ENCODE measurements at regions not wholly inside any gene's neighbourhood (a gene's known extent, or its start where the extent isn't known, plus 50 kb on each side); places are given as distances from the start of the nearest gene placed in this dataset.

GRCh38 chr12:66740732-66741131 lies 61.9 kb upstream of the GRIP1 start:
- Histone ChIP-seq H3K9ac (ENCODE audit: control insufficient read depth, extremely low read depth, insufficient read depth, low read length) (no peak overlapping the region), H3K36me3 (ENCODE audit: control insufficient read depth in 2 of 2, extremely low read depth in 1 of 2, insufficient read depth in 2 of 2, low read length in 2 of 2) (no peaks in the 10 kb centered on the region), H3K9me3 (ENCODE audit: control insufficient read depth, low read depth, low read length) (no peaks in the 10 kb centered on the region), H3K4me3 (ENCODE audit: control insufficient read depth in 2 of 3, extremely low read depth in 1 of 3, insufficient read depth in 2 of 3, low read depth in 1 of 3, low read length in 3 of 3) (no peak overlapping the region), H3K9me1 (ENCODE audit: control insufficient read depth, extremely low read depth, insufficient read depth, low read length) (no peaks in the 10 kb centered on the region), H3K79me2 (ENCODE audit: control insufficient read depth, insufficient read depth, low read length) (no peaks in the 10 kb centered on the region), H3K27ac (ENCODE audit: control insufficient read depth, insufficient read depth, low read length) (no peak overlapping the region), H2AFZ (ENCODE audit: control insufficient read depth, low read length) (no peak overlapping the region), H3K27me3 (ENCODE audit: control insufficient read depth, extremely low read depth, insufficient read depth, low read length) (peaks cover 2% of the 10 kb centered on the region), H3K4me1 (ENCODE audit: control insufficient read depth, extremely low read depth, insufficient read depth, low read length) (no peaks in the 10 kb centered on the region), H4K20me1 (ENCODE audit: control insufficient read depth, extremely low read depth, insufficient read depth, low read length) (no peaks in the 10 kb centered on the region), H3K4me2 (ENCODE audit: control insufficient read depth, extremely low read depth, insufficient read depth, low read depth, low read length) (no peak overlapping the region)
- no peak for FAIRE-seq
- TF ChIP-seq CTCF (optimal IDR thresholded peaks at IDR 0.05 in 1 of 3, IDR thresholded peaks at IDR 0.05 in 1 of 3, conservative IDR thresholded peaks at IDR 0.05 in 1 of 3; ENCODE audit: extremely low read depth in 1 of 3, insufficient read depth in 2 of 3, low read length in 3 of 3) (no peak), EZH2 (IDR thresholded peaks at IDR 0.05; ENCODE audit: low read length) (no peak)
- dilution Hi-C loops (cut with MboI; ENCODE audit: extremely low pct_ligation_motif_present, low sequenced_read_pairs), result no loop called here
- DNase-seq (ENCODE audit: low read depth, low spot score), result no peak

- no peaks in the 10 kb centered on the region for H3K9me1 ChIP-seq (ENCODE audit: control insufficient read depth, extremely low read depth, insufficient read depth, low read length)
- no peaks in the 10 kb centered on the region for H3K36me3 ChIP-seq (ENCODE audit: control insufficient read depth in 2 of 2, extremely low read depth in 1 of 2, insufficient read depth in 2 of 2, low read length in 2 of 2)
- FAIRE-seq (no peak), DNase-seq (ENCODE audit: low read depth, low spot score) (no peak)
- TF ChIP-seq EZH2 (IDR thresholded peaks at IDR 0.05; ENCODE audit: low read length) (no peak), CTCF (optimal IDR thresholded peaks at IDR 0.05 in 1 of 3, IDR thresholded peaks at IDR 0.05 in 1 of 3, conservative IDR thresholded peaks at IDR 0.05 in 1 of 3; ENCODE audit: extremely low read depth in 1 of 3, insufficient read depth in 2 of 3, low read length in 3 of 3) (no peak)
- dilution Hi-C loops (cut with MboI; ENCODE audit: extremely low pct_ligation_motif_present, low sequenced_read_pairs), result no loop called here
- no peaks in the 10 kb centered on the region for H3K9me3 ChIP-seq (ENCODE audit: control insufficient read depth, low read depth, low read length)
- no peaks in the 10 kb centered on the region for H3K79me2 ChIP-seq (ENCODE audit: control insufficient read depth, insufficient read depth, low read length)
- no peak overlapping the region for H3K4me3 ChIP-seq (ENCODE audit: control insufficient read depth in 2 of 3, extremely low read depth in 1 of 3, insufficient read depth in 2 of 3, low read depth in 1 of 3, low read length in 3 of 3)
- H3K4me2 ChIP-seq (ENCODE audit: control insufficient read depth, extremely low read depth, insufficient read depth, low read depth, low read length), result no peak overlapping the region
- no peaks in the 10 kb centered on the region for H3K4me1 ChIP-seq (ENCODE audit: control insufficient read depth, extremely low read depth, insufficient read depth, low read length)
- no peak overlapping the region for H3K9ac ChIP-seq (ENCODE audit: control insufficient read depth, extremely low read depth, insufficient read depth, low read length)
- no peak overlapping the region for H3K27ac ChIP-seq (ENCODE audit: control insufficient read depth, insufficient read depth, low read length)
- H4K20me1 ChIP-seq (ENCODE audit: control insufficient read depth, extremely low read depth, insufficient read depth, low read length), result no peaks in the 10 kb centered on the region
- H3K27me3 ChIP-seq (ENCODE audit: control insufficient read depth, extremely low read depth, insufficient read depth, low read length), result peaks cover 2% of the 10 kb centered on the region
- no peak overlapping the region for H2AFZ ChIP-seq (ENCODE audit: control insufficient read depth, low read length)
These were observed 63.0 kb upstream of the GRIP1 start for GRCh38 chr12:66741919-66742318.

All from keratinocyte (primary cell).